Pancreas (tissue), 10 donors: ENCODE measurements at regions not wholly inside any gene's neighbourhood (a gene's known extent, or its start where the extent isn't known, plus 50 kb on each side); places are given as distances from the start of the nearest gene placed in this dataset.

Experiments
- ATAC-seq, 4 donors: fragments of 200-7000 bp; cut with Tn5 transposase; one replicate each; pipeline versions ENCODE4 v1.8.0 to v1.9.1; 2020; ENCODE audit warnings: mild to moderate bottlenecking in 4 of 4, moderate library complexity in 4 of 4
- DNase-seq, 6 donors: peaks; one replicate each; pipeline ENCODE4 v3.0.0-alpha.2; 2020
- FAIRE-seq: peaks from 2 replicates; lab custom pipeline; 2012; peaks lifted over from hg19 to GRCh38; lab: Jason Lieb, UNC
- H3K27ac ChIP-seq, 4 donors: fragments of 200-600 bp; sonication (generic); 1 replicate in 3 of 4; 2 replicates in 1 of 4; pipeline versions ENCODE4 v1.5.0 to v1.8.0; 2020
- H3K27me3 ChIP-seq, 4 donors: fragments of 200-600 bp; one replicate each; pipeline ENCODE4 v1.8.0; 2021
- H3K36me3 ChIP-seq, 3 donors: fragments of 200-600 bp; sonication (generic) in 1 of 3; one replicate each; pipeline versions ENCODE4 v1.5.0 to v1.8.0; 2020 to 2021
- H3K4me1 ChIP-seq, 3 donors: fragments of 200-600 bp; one replicate each; pipeline ENCODE4 v1.8.0; 2021
- H3K4me3 ChIP-seq, 4 donors: fragments of 200-600 bp; sonication (generic) in 2 of 4; one replicate each; pipeline versions ENCODE4 v1.5.0 to v1.8.0; 2020 to 2021
- H3K9me3 ChIP-seq, 4 donors: fragments of 200-600 bp; one replicate each; pipeline ENCODE4 v1.8.0; 2021
- WGBS, 2 donors: extraction: QIAGEN DNeasy Blood & Tissue Kit; methylation state at CpG; one replicate each; pipeline ENCODE4 v1.1.7; 2013; 5-methylcytosine and 5-hydroxymethylcytosine counted together
- intact Hi-C, 3 donors: fragments of 100-400 bp; cut with DNase I; formaldehyde crosslinking; loops; one replicate each; pipeline versions ENCODE4 v1.11.1 to v1.14.2; 2022
- TF ChIP-seq, protein P1 (sequence below), 4 donors: fragments of 200-600 bp; sonication (generic) in 3 of 4; IDR thresholded peaks; one replicate each; pipeline versions ENCODE4 v1.5.0 to v1.8.0; 2021; ENCODE audit warnings: antibody characterized with exemption in 4 of 4
- donor health status: healthy with polysubstance abuse.
- donor health status: DM: no; HTN: no; CAD: no; lungs with moderate emphysema.
- donor health status: DM: no; HTN: no; CAD: no.
- donor health status: control.
- donor health status: control.
- donor health status: Bipolar disorder and iron deficiency.
- donor health status: DM: yes; HTN: yes; CAD: no.
- donor health status: DM: no; HTN: no; CAD: no.
- donor health status: DM: no; HTN: no; CAD: no.
- donor health status: DM: yes; HTN: yes; CAD: no.

DNA sequence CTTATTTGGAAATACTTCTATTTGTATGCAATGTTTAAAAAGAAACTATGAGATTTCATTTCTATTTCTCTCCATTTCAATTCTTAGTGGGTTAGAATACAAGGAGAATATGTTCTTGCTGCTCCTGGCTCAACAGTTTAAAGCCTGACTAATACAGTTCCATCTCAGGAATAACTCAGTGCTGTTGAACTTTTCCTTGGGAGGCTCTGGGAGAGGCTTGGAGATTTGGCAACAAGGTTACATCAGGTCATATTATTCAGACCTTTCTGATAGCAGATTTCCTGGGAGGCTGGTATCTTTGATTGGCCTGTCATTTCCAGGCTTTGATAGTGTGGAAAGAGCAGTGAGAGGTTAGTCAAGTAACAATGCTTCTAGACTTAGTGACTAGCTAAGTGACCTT is 481.7 kb upstream of the KLF4 start:
- Histone ChIP-seq H3K27me3 (no peaks in the 10 kb centered on the region), H3K4me3 (no peak overlapping the region), H3K9me3 (no peaks in the 10 kb centered on the region), H3K4me1 (no peaks in the 10 kb centered on the region), H3K36me3 (no peaks in the 10 kb centered on the region), H3K27ac (no peak overlapping the region)
- ATAC-seq, result peak in 3 of 4 donors; percentile 29 to 53 (median 39)
- TF ChIP-seq, protein P1, sequence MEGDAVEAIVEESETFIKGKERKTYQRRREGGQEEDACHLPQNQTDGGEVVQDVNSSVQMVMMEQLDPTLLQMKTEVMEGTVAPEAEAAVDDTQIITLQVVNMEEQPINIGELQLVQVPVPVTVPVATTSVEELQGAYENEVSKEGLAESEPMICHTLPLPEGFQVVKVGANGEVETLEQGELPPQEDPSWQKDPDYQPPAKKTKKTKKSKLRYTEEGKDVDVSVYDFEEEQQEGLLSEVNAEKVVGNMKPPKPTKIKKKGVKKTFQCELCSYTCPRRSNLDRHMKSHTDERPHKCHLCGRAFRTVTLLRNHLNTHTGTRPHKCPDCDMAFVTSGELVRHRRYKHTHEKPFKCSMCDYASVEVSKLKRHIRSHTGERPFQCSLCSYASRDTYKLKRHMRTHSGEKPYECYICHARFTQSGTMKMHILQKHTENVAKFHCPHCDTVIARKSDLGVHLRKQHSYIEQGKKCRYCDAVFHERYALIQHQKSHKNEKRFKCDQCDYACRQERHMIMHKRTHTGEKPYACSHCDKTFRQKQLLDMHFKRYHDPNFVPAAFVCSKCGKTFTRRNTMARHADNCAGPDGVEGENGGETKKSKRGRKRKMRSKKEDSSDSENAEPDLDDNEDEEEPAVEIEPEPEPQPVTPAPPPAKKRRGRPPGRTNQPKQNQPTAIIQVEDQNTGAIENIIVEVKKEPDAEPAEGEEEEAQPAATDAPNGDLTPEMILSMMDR (IDR thresholded peaks at IDR 0.05), result no peak
- intact Hi-C loops, result no loop called here
- no peak for FAIRE-seq
- no peak for DNase-seq

DNA sequence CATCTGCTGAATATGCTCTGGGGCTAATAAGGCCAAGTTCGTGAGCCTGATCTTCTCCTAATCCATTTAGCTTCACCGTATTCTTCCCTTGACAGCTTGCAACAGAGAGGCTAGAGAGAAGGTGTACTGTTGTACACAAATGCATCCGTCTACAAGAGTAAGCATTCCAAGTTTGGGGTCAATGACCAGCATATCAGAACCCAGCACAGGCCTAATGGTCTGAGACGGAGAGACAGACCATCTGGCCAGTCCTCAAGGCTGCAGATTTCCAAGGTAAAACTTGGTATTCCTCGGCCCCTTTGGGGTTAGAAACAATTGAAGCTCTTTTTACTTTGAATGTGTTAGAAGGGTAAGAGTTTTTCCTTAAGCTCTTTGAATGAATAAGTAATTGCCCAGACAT is 481.2 kb upstream of the KLF4 start:
- no peak overlapping the region for H3K4me3 ChIP-seq
- H3K36me3 ChIP-seq, result no peaks in the 10 kb centered on the region
- no peak for ATAC-seq
- no peak for DNase-seq
- 85 to 93% methylated on average over 5 of the region's 5 CpGs for WGBS, 2 donors
- TF ChIP-seq, protein P1 (IDR thresholded peaks at IDR 0.05), result no peak
- H3K27me3 ChIP-seq, result no peaks in the 10 kb centered on the region
- intact Hi-C loops, result no loop called here
- no peaks in the 10 kb centered on the region for H3K9me3 ChIP-seq
- H3K27ac ChIP-seq, result no peak overlapping the region
- FAIRE-seq, result no peak
- no peaks in the 10 kb centered on the region for H3K4me1 ChIP-seq

DNA sequence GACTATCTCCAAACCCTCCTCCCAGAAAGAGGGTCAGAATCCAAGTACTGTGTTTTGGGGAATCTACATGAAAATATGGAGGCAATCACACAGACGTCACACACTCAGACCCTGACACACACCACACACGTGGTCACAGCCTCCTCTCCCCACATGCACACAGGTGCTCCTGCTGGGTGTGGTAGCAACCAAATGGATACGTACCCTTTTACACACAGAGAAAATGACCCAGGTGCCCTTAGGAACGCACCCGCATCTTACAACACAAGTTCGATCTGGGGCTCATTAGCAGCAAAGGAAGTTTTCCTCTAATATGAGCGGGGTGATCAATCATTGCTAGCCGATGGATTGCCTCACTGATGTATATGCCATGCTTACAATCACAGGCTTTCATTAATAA is 480.2 kb upstream of the KLF4 start:
- H3K4me3 ChIP-seq, result no peak overlapping the region
- TF ChIP-seq, protein P1 (IDR thresholded peaks at IDR 0.05), result no peak
- no peaks in the 10 kb centered on the region for H3K36me3 ChIP-seq
- DNase-seq (no peak), FAIRE-seq (no peak), ATAC-seq (no peak)
- no peaks in the 10 kb centered on the region for H3K9me3 ChIP-seq
- H3K27me3 ChIP-seq, result no peaks in the 10 kb centered on the region
- H3K4me1 ChIP-seq, result no peaks in the 10 kb centered on the region
- no peak overlapping the region for H3K27ac ChIP-seq
- 63 to 66% methylated on average over 8 of the region's 8 CpGs for WGBS, 2 donors
- intact Hi-C loops, result no loop called here

DNA sequence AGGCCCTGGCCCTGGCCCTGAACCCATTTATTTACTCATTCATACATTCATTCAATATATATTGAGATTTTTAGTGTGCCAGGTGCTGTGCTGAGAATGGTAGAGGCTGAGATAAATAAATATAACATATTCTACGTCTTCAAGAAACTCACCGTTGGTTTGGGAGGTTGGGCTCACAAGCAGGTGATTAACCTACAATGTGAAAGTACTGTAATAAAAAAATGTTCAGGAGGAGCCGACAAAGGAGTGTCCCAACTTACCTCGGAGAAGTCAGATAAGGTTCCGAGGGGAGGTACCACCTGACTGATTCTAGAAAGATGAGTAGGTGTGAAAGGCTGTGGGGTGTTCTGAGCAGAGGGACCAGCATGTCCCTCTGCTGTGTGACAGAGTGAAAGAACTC is 479.6 kb upstream of the KLF4 start:
- no peak for FAIRE-seq

DNA sequence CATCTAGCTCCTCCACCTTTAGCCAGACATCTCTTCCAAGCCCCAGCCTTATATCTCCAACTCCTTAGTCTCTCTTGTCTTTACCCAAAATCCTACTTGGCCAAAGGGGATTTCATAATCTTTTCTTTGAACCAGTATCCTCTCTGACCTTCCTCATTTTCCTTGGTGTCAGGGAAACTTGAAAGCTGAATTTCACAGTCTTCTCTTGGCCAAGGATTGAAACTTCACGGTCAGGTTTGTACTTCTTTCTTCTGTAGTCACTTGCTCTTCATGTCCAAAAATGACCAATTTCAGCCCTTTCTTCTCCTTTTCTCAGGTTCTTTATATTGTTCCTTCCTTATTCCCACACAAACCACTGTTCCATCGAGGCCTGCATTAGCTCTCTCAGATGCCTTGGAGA is 473.7 kb upstream of the KLF4 start:
- FAIRE-seq, result no peak
- no peaks in the 10 kb centered on the region for H3K4me1 ChIP-seq
- no peaks in the 10 kb centered on the region for H3K36me3 ChIP-seq
- DNase-seq, result no peak
- intact Hi-C loops, result no loop called here
- WGBS, 2 donors, result 25 to 81% methylated on average over 2 of the region's 2 CpGs
- no peak overlapping the region for H3K27ac ChIP-seq
- H3K27me3 ChIP-seq, result no peaks in the 10 kb centered on the region
- ATAC-seq, result no peak
- H3K9me3 ChIP-seq, result no peaks in the 10 kb centered on the region
- no peak overlapping the region for H3K4me3 ChIP-seq
- TF ChIP-seq, protein P1 (IDR thresholded peaks at IDR 0.05), result no peak

More for the DNA sequence above, 479.6 kb upstream of the KLF4 start:
- Histone ChIP-seq H3K4me1 (no peaks in the 10 kb centered on the region), H3K27ac (no peak overlapping the region), H3K9me3 (no peaks in the 10 kb centered on the region), H3K27me3 (no peaks in the 10 kb centered on the region), H3K36me3 (no peaks in the 10 kb centered on the region), H3K4me3 (no peak overlapping the region)
- ATAC-seq (no peak), DNase-seq (no peak)
- intact Hi-C loops, result no loop called here
- TF ChIP-seq, protein P1 (IDR thresholded peaks at IDR 0.05), result no peak
- 63 to 87% methylated on average over 5 of the region's 5 CpGs for WGBS, 2 donors
